ENCODE measurements at regions not wholly inside any gene's neighbourhood (a gene's known extent, or its start where the extent isn't known, plus 50 kb on each side); places are given as distances from the start of the nearest gene placed in this dataset.

DNA sequence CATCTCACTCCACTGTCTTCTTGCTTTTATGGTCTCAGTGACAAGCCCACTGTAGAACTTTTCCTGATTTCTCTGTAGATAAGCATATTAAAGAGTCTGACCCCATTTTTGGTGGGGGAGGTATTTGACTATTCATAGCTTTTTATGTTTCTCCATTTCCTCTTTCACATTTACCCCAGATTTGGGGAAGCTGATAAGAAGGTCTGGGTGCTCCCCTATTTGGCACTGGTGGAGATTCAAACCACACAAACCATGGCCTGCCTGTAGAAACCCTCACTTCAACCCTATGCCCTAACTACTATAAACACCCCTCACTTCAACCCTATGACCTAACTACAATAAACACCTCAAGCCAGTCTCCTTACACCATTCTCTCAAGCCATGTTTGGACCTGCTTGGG lies 196.2 kb upstream of the SYNDIG1 start:
- Histone ChIP-seq H3K9me3 (peaks cover under 1% of the 10 kb centered on the region; the same call in 1 of the 3 replicates), H3K4me1 (no peaks in the 10 kb centered on the region), H3K4me3 (no peak overlapping the region), H3K4me2 (no peak overlapping the region), H3K27ac (no peak overlapping the region)
- ATAC-seq, result no peak
- ChIA-PET CTCF (no interaction called here), POLR2A (no interaction called here)
- no peak for FAIRE-seq
- no peak for DNase-seq (ENCODE audit: low read depth in 1 of 2, low spot score in 1 of 2)
- no peak for TF ChIP-seq SREBF2 (IDR thresholded peaks at IDR 0.05)
- TF ChIP-seq JUN (IDR thresholded peaks at IDR 0.05), result no peak
- TF ChIP-seq CBX8 (IDR thresholded peaks at IDR 0.05), result no peak
- TF ChIP-seq ZNF302 (CRISPR knock-in tag; IDR thresholded peaks at IDR 0.05), result no peak
- TF ChIP-seq TP53 (CRISPR knock-in tag; IDR thresholded peaks at IDR 0.05), result no peak
- no peak for TF ChIP-seq NR3C1 (IDR thresholded peaks at IDR 0.05)
- no peak for TF ChIP-seq CTCF (IDR thresholded peaks at IDR 0.05)
- no peak for TF ChIP-seq POLR2A (IDR thresholded peaks at IDR 0.05; ENCODE audit: low read length)
- no peak for TF ChIP-seq ZSCAN20 (CRISPR knock-in tag; IDR thresholded peaks at IDR 0.05)
- no peak for TF ChIP-seq RAD21 (conservative IDR thresholded peaks at IDR 0.05 in 1 of 2, IDR thresholded peaks at IDR 0.05 in 1 of 2)
- TF ChIP-seq MAZ (IDR thresholded peaks at IDR 0.05; ENCODE audit: borderline replicate concordance, low read depth, low read length), result no peak
- TF ChIP-seq HOXA7 (CRISPR knock-in tag; IDR thresholded peaks at IDR 0.05), result no peak
- no peak for TF ChIP-seq FOSB (CRISPR knock-in tag; IDR thresholded peaks at IDR 0.05)
- TF ChIP-seq, protein P1, sequence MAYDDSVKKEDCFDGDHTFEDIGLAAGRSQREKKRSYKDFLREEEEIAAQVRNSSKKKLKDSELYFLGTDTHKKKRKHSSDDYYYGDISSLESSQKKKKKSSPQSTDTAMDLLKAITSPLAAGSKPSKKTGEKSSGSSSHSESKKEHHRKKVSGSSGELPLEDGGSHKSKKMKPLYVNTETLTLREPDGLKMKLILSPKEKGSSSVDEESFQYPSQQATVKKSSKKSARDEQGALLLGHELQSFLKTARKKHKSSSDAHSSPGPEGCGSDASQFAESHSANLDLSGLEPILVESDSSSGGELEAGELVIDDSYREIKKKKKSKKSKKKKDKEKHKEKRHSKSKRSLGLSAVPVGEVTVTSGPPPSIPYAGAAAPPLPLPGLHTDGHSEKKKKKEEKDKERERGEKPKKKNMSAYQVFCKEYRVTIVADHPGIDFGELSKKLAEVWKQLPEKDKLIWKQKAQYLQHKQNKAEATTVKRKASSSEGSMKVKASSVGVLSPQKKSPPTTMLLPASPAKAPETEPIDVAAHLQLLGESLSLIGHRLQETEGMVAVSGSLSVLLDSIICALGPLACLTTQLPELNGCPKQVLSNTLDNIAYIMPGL (CRISPR knock-in tag; IDR thresholded peaks at IDR 0.05; ENCODE audit: borderline replicate concordance), result no peak
- no peak for TF ChIP-seq KDM5A (IDR thresholded peaks at IDR 0.05)
- TF ChIP-seq NFE2L2 (conservative IDR thresholded peaks at IDR 0.05; ENCODE audit: low read length), result no peak
- TF ChIP-seq, protein P2, sequence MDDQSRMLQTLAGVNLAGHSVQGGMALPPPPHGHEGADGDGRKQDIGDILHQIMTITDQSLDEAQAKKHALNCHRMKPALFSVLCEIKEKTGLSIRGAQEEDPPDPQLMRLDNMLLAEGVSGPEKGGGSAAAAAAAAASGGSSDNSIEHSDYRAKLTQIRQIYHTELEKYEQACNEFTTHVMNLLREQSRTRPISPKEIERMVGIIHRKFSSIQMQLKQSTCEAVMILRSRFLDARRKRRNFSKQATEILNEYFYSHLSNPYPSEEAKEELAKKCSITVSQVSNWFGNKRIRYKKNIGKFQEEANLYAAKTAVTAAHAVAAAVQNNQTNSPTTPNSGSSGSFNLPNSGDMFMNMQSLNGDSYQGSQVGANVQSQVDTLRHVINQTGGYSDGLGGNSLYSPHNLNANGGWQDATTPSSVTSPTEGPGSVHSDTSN (IDR thresholded peaks at IDR 0.05), result no peak

DNA sequence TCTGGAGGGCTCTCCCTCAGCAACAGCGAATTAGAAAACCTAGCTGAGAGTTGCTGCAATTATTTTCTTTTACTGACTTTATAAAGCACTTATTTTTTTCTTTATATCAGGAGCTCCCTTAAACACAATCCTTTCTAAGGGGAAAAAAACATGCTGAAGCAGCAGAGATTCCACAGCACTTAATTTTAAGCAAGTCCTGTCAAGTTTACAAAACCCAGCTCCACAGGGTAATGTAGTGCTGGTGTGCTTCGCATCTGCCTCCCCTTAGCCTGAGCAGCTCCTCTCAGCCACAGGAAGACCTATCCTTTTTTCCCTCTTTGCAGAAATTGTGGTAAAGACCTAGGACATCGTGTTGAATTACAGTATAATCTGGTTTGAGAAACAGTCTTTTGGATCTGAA lies 208.1 kb upstream of the SYNDIG1 start:
- no peaks in the 10 kb centered on the region for H3K9me3 ChIP-seq
- FAIRE-seq, result no peak

More for the DNA sequence above, 208.1 kb upstream of the SYNDIG1 start:
- DNase-seq (ENCODE audit: low read depth in 1 of 2, low spot score in 1 of 2) (no peak), ATAC-seq (no peak)
- WGBS (ENCODE audit: missing lambda C conversion rate), result 5% methylated on average over 3 of the region's 3 CpGs
- POLR2A ChIA-PET, result no interaction called here
- TF ChIP-seq, protein P3, sequence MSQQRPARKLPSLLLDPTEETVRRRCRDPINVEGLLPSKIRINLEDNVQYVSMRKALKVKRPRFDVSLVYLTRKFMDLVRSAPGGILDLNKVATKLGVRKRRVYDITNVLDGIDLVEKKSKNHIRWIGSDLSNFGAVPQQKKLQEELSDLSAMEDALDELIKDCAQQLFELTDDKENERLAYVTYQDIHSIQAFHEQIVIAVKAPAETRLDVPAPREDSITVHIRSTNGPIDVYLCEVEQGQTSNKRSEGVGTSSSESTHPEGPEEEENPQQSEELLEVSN (IDR thresholded peaks at IDR 0.05; ENCODE audit: borderline replicate concordance, low read depth), result no peak
- TF ChIP-seq, protein P2 (IDR thresholded peaks at IDR 0.05), result no peak
- TF ChIP-seq FOXS1 (CRISPR knock-in tag; IDR thresholded peaks at IDR 0.05), result no peak
- TF ChIP-seq TP53 (CRISPR knock-in tag; IDR thresholded peaks at IDR 0.05), result no peak
- TF ChIP-seq RFX5 (IDR thresholded peaks at IDR 0.05), result no peak
- CTCF ChIA-PET, result interaction anchor here (0.7 to 1.3 kb wide), 2 partner anchors 10 to 324 kb away, joined by 3 read pairs; no protein-coding TSS in a partner anchor
- no peak overlapping the region for H3K4me3 ChIP-seq
- no peak overlapping the region for H3K27ac ChIP-seq
- no peak overlapping the region for H3K4me2 ChIP-seq
- H3K4me1 ChIP-seq, result no peaks in the 10 kb centered on the region

Data from A549 (cell line).